PC-3 (cell line): ENCODE measurements at regions not wholly inside any gene's neighbourhood (a gene's known extent, or its start where the extent isn't known, plus 50 kb on each side); places are given as distances from the start of the nearest gene placed in this dataset.
A peak's percentile ranks its signal among the peaks of the same experiment; 100 is the strongest.

Source experiments
- ATAC-seq: fragments of 200-7000 bp; cut with Tn5 transposase; 2 replicates; pipeline ENCODE4 v1.9.1; 2020; ENCODE audit warnings: mild to moderate bottlenecking, moderate library complexity
- BruUV-seq: library from RNA; stranded (reverse); fragments of 400-500 nt; replicated peaks from 2 replicates; lab custom pipeline; 2021; lab: Mats Ljungman, UMichigan
- CTCF ChIA-PET: fragments of 300-600 bp; sonication (Branson Sonifier 250); formaldehyde crosslinking; loops from one replicate; lab custom pipeline; 2022; ENCODE audit warnings: antibody characterized with exemption; lab: Charles Lee
- POLR2A ChIA-PET: fragments of 300-600 bp; sonication (Branson Sonifier 250); formaldehyde crosslinking; loops from one replicate; lab custom pipeline; 2022; ENCODE audit warnings: antibody characterized with exemption; ENCODE audit not compliant: unreplicated experiment; lab: Charles Lee
- DNase-seq: peaks from one replicate; pipeline ENCODE4 v3.0.0-alpha.2; 2015
- H2AFZ ChIP-seq: fragments of 300-600 bp; sonication (generic); 2 replicates; pipeline ENCODE4 v1.6.0; 2016; ENCODE audit warnings: antibody characterized with exemption, low read length
- H3F3A ChIP-seq: fragments of 300-600 bp; sonication (generic); one replicate; pipeline ENCODE4 v1.6.0; 2017; ENCODE audit warnings: antibody characterized with exemption, low read length, control low read depth, mild to moderate bottlenecking; ENCODE audit not compliant: unreplicated experiment
- H3K27ac ChIP-seq: fragments of 300-600 bp; sonication (generic); 2 replicates; pipeline ENCODE4 v1.5.1; 2016; ENCODE audit warnings: mild to moderate bottlenecking, low read length
- H3K27me3 ChIP-seq: fragments of 300-600 bp; sonication (generic); 2 replicates; pipeline ENCODE4 v1.6.1; 2016; ENCODE audit warnings: low read length, mixed read lengths
- H3K36me3 ChIP-seq: fragments of 300-600 bp; sonication (generic); 2 replicates; pipeline ENCODE4 v1.6.1; 2016; ENCODE audit warnings: low read depth, mixed run types, low read length, mixed read lengths
- H3K4me1 ChIP-seq: fragments of 300-600 bp; sonication (generic); 2 replicates; pipeline ENCODE4 v1.5.1; 2016; ENCODE audit warnings: low read length; ENCODE audit not compliant: insufficient read depth
- H3K4me2 ChIP-seq: fragments of 300-600 bp; sonication (generic); 2 replicates; pipeline ENCODE4 v1.6.0; 2016; ENCODE audit warnings: low read length
- H3K4me3 ChIP-seq: fragments of 300-600 bp; sonication (generic); 2 replicates; pipeline ENCODE4 v1.5.1; 2016; ENCODE audit warnings: mild to moderate bottlenecking, low read length, mixed read lengths
- H3K79me2 ChIP-seq: fragments of 300-600 bp; sonication (generic); 2 replicates; pipeline ENCODE4 v1.6.1; 2017; ENCODE audit warnings: low read length, mixed read lengths
- H3K9ac ChIP-seq: fragments of 300-600 bp; sonication (generic); 2 replicates; pipeline ENCODE4 v1.6.0; 2016; ENCODE audit warnings: mild to moderate bottlenecking, low read length
- H3K9me2 ChIP-seq: fragments of 300-600 bp; sonication (generic); replicated peaks from 2 replicates; pipeline ENCODE4 v1.6.1; 2016; ENCODE audit warnings: mixed run types, low read length, mixed read lengths
- H3K9me3 ChIP-seq: fragments of 300-600 bp; sonication (generic); 2 replicates; pipeline ENCODE4 v1.6.1; 2016; ENCODE audit warnings: low read length, mixed read lengths
- H4K20me1 ChIP-seq: fragments of 300-600 bp; sonication (generic); 2 replicates; pipeline ENCODE4 v1.6.1; 2016; ENCODE audit warnings: low read length, mixed read lengths
- CTCF ChIP-seq: fragments of 300-600 bp; sonication (generic); conservative IDR thresholded peaks from 2 replicates; pipeline ENCODE4 v1.5.1; 2017; ENCODE audit warnings: antibody characterized with exemption, low read depth, mild to moderate bottlenecking, low read length
- EZH2 ChIP-seq: fragments of 300-600 bp; sonication (generic); IDR thresholded peaks from one replicate; pipeline ENCODE4 v1.6.1; 2017; ENCODE audit warnings: antibody characterized with exemption, mild to moderate bottlenecking, low read length; ENCODE audit not compliant: unreplicated experiment
- EZH2phosphoT487 ChIP-seq: fragments of 300-600 bp; sonication (generic); IDR thresholded peaks from 2 replicates; pipeline ENCODE4 v1.6.1; 2018; ENCODE audit warnings: mild to moderate bottlenecking, antibody characterized with exemption, low read length, borderline replicate concordance
- intact Hi-C: fragments of 100-400 bp; cut with micrococcal nuclease; formaldehyde crosslinking; loops from 2 replicates; pipeline ENCODE4 v1.9.0; 2023

GRCh38 chr1:209354111-209354839, 229.2 kb upstream of the CAMK1G start:
- ATAC-seq = peak; percentile 93
- TF ChIP-seq EZH2phosphoT487 (no peak), EZH2 (no peak), CTCF (peak; percentile 97)
- peak; percentile 98 for DNase-seq
- H3K27me3 ChIP-seq = no peaks in the 10 kb centered on the region
- ChIA-PET POLR2A (interaction anchor here (0.6 to 0.7 kb wide), 2 partner anchors 61 to 750 kb away, joined by 5 read pairs; no protein-coding TSS in a partner anchor), CTCF (interaction anchor here (0.7 to 2.3 kb wide), 7 partner anchors 21 to 147 kb away, joined by 3 to 14 read pairs (median 5); no protein-coding TSS in a partner anchor)
- H2AFZ ChIP-seq = peak overlapping the region; percentile 58
- intact Hi-C loops = loop anchor here (1.0 to 5.0 kb wide), 11 partner anchors 35 to 702 kb away; no protein-coding TSS in a partner anchor
- peak overlapping the region; percentile 30; the same call in 1 of the 2 replicates for H3K4me2 ChIP-seq
- no peaks in the 10 kb centered on the region for H3F3A ChIP-seq
- no peak overlapping the region for H3K4me3 ChIP-seq
- BruUV-seq = no TSS peak
- no peak overlapping the region for H3K9ac ChIP-seq
- H3K36me3 ChIP-seq = no peaks in the 10 kb centered on the region
- no peaks in the 10 kb centered on the region for H3K79me2 ChIP-seq
- H3K27ac ChIP-seq = peak overlapping the region; percentile 19; the same call in 1 of the 2 replicates
- H3K4me1 ChIP-seq = peaks cover 36% of the 10 kb centered on the region
- H4K20me1 ChIP-seq = no peaks in the 10 kb centered on the region
- H3K9me3 ChIP-seq = no peaks in the 10 kb centered on the region
- H3K9me2 ChIP-seq = no peaks in the 10 kb centered on the region

- H3K27ac ChIP-seq = peak overlapping the region; percentile 19; the same call in 1 of the 2 replicates
- H3K79me2 ChIP-seq = no peaks in the 10 kb centered on the region
- no peaks in the 10 kb centered on the region for H4K20me1 ChIP-seq
- H3K4me3 ChIP-seq = no peak overlapping the region
- H3K4me1 ChIP-seq = peaks cover 36% of the 10 kb centered on the region
- H2AFZ ChIP-seq = peak overlapping the region; percentile 58
- H3K9me2 ChIP-seq = no peaks in the 10 kb centered on the region
- no peaks in the 10 kb centered on the region for H3K9me3 ChIP-seq
- intact Hi-C loops = loop anchor here (1.0 to 5.0 kb wide), 11 partner anchors 36 to 703 kb away; no protein-coding TSS in a partner anchor
- H3K9ac ChIP-seq = no peak overlapping the region
- CTCF ChIA-PET = interaction anchor here (0.7 to 2.3 kb wide), 6 partner anchors 21 to 135 kb away, joined by 3 to 14 read pairs (median 4); no protein-coding TSS in a partner anchor
- ATAC-seq (peak; percentile 31), DNase-seq (no peak)
- no peak for TF ChIP-seq EZH2phosphoT487
- no peak for TF ChIP-seq EZH2
- TF ChIP-seq CTCF = no peak
- no TSS peak for BruUV-seq
- H3K36me3 ChIP-seq = no peaks in the 10 kb centered on the region
- no peaks in the 10 kb centered on the region for H3F3A ChIP-seq
- no peaks in the 10 kb centered on the region for H3K27me3 ChIP-seq
- peak overlapping the region; percentile 30; the same call in 1 of the 2 replicates for H3K4me2 ChIP-seq
- POLR2A ChIA-PET = interaction anchor here (0.7 kb wide), 1 partner anchor 61 kb away, joined by 5 read pairs; no protein-coding TSS in a partner anchor
These were observed 228.7 kb upstream of the CAMK1G start for GRCh38 chr1:209354840-209355165.
